ENCODE measurements at regions not wholly inside any gene's neighbourhood (a gene's known extent, or its start where the extent isn't known, plus 50 kb on each side); places are given as distances from the start of the nearest gene placed in this dataset.

- Histone ChIP-seq H3K36me3 (ENCODE audit: control insufficient read depth, insufficient read depth, low read length) (no peaks in the 10 kb centered on the region), H2AFZ (ENCODE audit: low read length) (no peak overlapping the region), H3K9me3 (ENCODE audit: control insufficient read depth, insufficient read depth, low read depth, low read length) (no peaks in the 10 kb centered on the region), H3K4me2 (ENCODE audit: extremely low read depth, insufficient read depth, low read length) (no peak overlapping the region), H3K27me3 (ENCODE audit: control insufficient read depth, insufficient read depth, low read length) (no peaks in the 10 kb centered on the region), H4K20me1 (ENCODE audit: control insufficient read depth, extremely low read depth, insufficient read depth, low read length) (no peaks in the 10 kb centered on the region), H3K27ac (ENCODE audit: insufficient read depth, low read length) (no peak overlapping the region), H3K79me2 (ENCODE audit: control insufficient read depth, insufficient read depth, low read length) (no peaks in the 10 kb centered on the region), H3K4me1 (ENCODE audit: control insufficient read depth, extremely low read depth, insufficient read depth, low read length) (no peaks in the 10 kb centered on the region), H3K4me3 (replicated peaks in 1 of 4; ENCODE audit: control extremely low read depth in 1 of 4, insufficient read depth in 1 of 4, low read depth in 3 of 4, low read length in 4 of 4) (no peak overlapping the region), H3K9ac (ENCODE audit: insufficient read depth, low read length) (no peak overlapping the region)
- DNase-seq (ENCODE audit: low read depth in 2 of 2): no peak
- TF ChIP-seq CTCF (conservative IDR thresholded peaks at IDR 0.05 in 1 of 2, IDR thresholded peaks at IDR 0.05 in 1 of 2; ENCODE audit: low read depth in 1 of 2, low read length in 2 of 2): no peak
- TF ChIP-seq EZH2 (IDR thresholded peaks at IDR 0.05; ENCODE audit: low read length, missing control alignments): no peak
These were observed 258.9 kb upstream of the EPHA4 start for GRCh38 chr2:221831051-221831450.

DNA sequence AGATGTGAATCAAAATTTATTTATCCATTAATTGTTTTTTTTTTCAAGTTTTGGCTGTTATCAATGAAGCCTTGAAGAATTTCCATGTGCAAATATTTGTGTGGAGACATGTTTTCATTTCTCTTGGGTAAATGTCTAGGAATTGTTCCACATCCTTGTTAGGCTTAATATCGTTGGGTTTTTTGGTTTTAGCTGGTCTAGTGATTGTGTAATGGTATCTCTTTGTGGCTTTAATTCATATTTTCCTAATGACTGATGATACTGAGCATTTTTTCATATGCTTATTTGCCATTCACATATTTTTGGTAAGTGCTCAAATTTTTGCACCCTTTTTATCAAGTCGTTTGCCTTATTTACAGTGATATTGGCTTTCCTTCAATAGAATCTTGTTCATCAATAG lies 250.3 kb upstream of the EPHA4 start:
- Histone ChIP-seq H3K9ac (ENCODE audit: insufficient read depth, low read length) (no peak overlapping the region), H3K9me3 (ENCODE audit: control insufficient read depth, insufficient read depth, low read depth, low read length) (no peaks in the 10 kb centered on the region), H3K4me3 (replicated peaks in 1 of 4; ENCODE audit: control extremely low read depth in 1 of 4, insufficient read depth in 1 of 4, low read depth in 3 of 4, low read length in 4 of 4) (no peak overlapping the region), H3K4me2 (ENCODE audit: extremely low read depth, insufficient read depth, low read length) (no peak overlapping the region), H4K20me1 (ENCODE audit: control insufficient read depth, extremely low read depth, insufficient read depth, low read length) (no peaks in the 10 kb centered on the region), H3K27ac (ENCODE audit: insufficient read depth, low read length) (no peak overlapping the region), H2AFZ (ENCODE audit: low read length) (no peak overlapping the region), H3K4me1 (ENCODE audit: control insufficient read depth, extremely low read depth, insufficient read depth, low read length) (no peaks in the 10 kb centered on the region), H3K79me2 (ENCODE audit: control insufficient read depth, insufficient read depth, low read length) (no peaks in the 10 kb centered on the region), H3K27me3 (ENCODE audit: control insufficient read depth, insufficient read depth, low read length) (no peaks in the 10 kb centered on the region), H3K36me3 (ENCODE audit: control insufficient read depth, insufficient read depth, low read length) (no peaks in the 10 kb centered on the region)
- peak in 1 of 2 donors; percentile 79 for DNase-seq (ENCODE audit: low read depth in 2 of 2)
- TF ChIP-seq EZH2 (IDR thresholded peaks at IDR 0.05; ENCODE audit: low read length, missing control alignments) (no peak), CTCF (conservative IDR thresholded peaks at IDR 0.05 in 1 of 2, IDR thresholded peaks at IDR 0.05 in 1 of 2; ENCODE audit: low read depth in 1 of 2, low read length in 2 of 2) (no peak)

DNA sequence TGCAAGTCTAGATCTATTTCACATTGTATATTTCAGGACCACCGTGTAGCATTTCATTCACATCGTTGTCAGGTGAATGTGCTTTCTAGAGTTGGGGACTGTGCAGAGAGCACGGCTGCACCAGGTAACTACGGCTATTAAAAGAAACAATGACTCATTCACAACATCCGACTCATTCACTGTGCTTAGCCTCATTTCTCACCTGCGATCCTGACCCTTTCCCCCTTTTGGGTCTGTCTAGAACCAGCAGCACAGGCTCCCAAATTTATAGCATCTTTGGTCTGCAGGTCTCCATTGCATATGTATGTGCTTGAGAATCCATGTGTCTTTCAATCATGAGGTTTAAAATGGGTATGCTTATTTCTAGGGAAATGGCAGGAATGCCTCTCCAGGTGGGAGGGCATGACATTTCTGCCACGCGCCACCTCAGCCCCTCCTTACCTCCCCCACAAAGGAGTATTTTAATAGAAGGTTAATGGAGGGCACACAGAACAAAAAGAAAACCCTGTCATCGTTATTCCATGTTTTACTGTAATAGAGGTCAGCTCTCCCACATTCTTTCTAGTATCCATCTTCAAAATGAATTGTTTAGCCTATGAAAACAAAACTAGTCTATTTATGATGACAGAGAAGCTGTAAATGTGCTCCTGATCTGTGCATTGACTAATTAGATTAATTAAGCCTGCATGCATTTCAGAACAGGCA lies 246.7 kb upstream of the EPHA4 start:
- Histone ChIP-seq H3K9ac (ENCODE audit: insufficient read depth, low read length) (no peak overlapping the region), H3K4me1 (ENCODE audit: control insufficient read depth, extremely low read depth, insufficient read depth, low read length) (no peaks in the 10 kb centered on the region), H3K4me3 (replicated peaks in 1 of 4; ENCODE audit: control extremely low read depth in 1 of 4, insufficient read depth in 1 of 4, low read depth in 3 of 4, low read length in 4 of 4) (no peak overlapping the region), H3K79me2 (ENCODE audit: control insufficient read depth, insufficient read depth, low read length) (no peaks in the 10 kb centered on the region), H4K20me1 (ENCODE audit: control insufficient read depth, extremely low read depth, insufficient read depth, low read length) (no peaks in the 10 kb centered on the region), H3K36me3 (ENCODE audit: control insufficient read depth, insufficient read depth, low read length) (no peaks in the 10 kb centered on the region), H3K4me2 (ENCODE audit: extremely low read depth, insufficient read depth, low read length) (no peak overlapping the region), H3K27me3 (ENCODE audit: control insufficient read depth, insufficient read depth, low read length) (no peaks in the 10 kb centered on the region), H3K27ac (ENCODE audit: insufficient read depth, low read length) (no peak overlapping the region), H3K9me3 (ENCODE audit: control insufficient read depth, insufficient read depth, low read depth, low read length) (no peaks in the 10 kb centered on the region), H2AFZ (ENCODE audit: low read length) (no peak overlapping the region)
- no peak for DNase-seq (ENCODE audit: low read depth in 2 of 2)
- TF ChIP-seq CTCF (conservative IDR thresholded peaks at IDR 0.05 in 1 of 2, IDR thresholded peaks at IDR 0.05 in 1 of 2; ENCODE audit: low read depth in 1 of 2, low read length in 2 of 2): no peak
- no peak for TF ChIP-seq EZH2 (IDR thresholded peaks at IDR 0.05; ENCODE audit: low read length, missing control alignments)
